HCT116 (cell line): ENCODE measurements at regions not wholly inside any gene's neighbourhood (a gene's known extent, or its start where the extent isn't known, plus 50 kb on each side); places are given as distances from the start of the nearest gene placed in this dataset.

Experiments used
- ATAC-seq: fragments of 200-7000 bp; cut with Tn5 transposase; 2 replicates; pipeline ENCODE4 v1.9.1; 2020; ENCODE audit warnings: mild to moderate bottlenecking, moderate library complexity
- BruUV-seq: library from RNA; stranded (reverse); fragments of 400-500 nt; replicated peaks from 2 replicates; lab custom pipeline; 2021; lab: Mats Ljungman, UMichigan
- CTCF ChIA-PET: fragments of 300-600 bp; sonication (Branson Sonifier 250); formaldehyde crosslinking; loops from one replicate; lab custom pipeline; 2021; ENCODE audit warnings: antibody characterized with exemption; lab: Charles Lee
- POLR2A ChIA-PET: fragments of 300-600, 350-600 bp; sonication (Branson Sonifier 250); formaldehyde crosslinking; loops from one replicate; lab custom pipeline; 2021; ENCODE audit warnings: antibody characterized with exemption; lab: Charles Lee
- RAD21 ChIA-PET, 2 experiments: fragments of 300-600 bp; sonication (Branson Sonifier 250); formaldehyde crosslinking; loops; one replicate each; lab custom pipeline; 2023; ENCODE audit warnings: low total read pairs in 2 of 2; ENCODE audit not compliant: uncharacterized antibody in 2 of 2, unreplicated experiment in 2 of 2, low non-redundant PET in 1 of 2; lab: Charles Lee
- DNase-seq: peaks from one replicate; pipeline ENCODE4 v3.0.0-alpha.2; 2010; ENCODE audit warnings: low read depth, low spot score
- H2AFZ ChIP-seq: fragments of 200-600 bp; shearing (Covaris generic), sonication (generic); 2 replicates; pipeline ENCODE4 v1.6.1; 2017; ENCODE audit warnings: low read depth, mixed run types, mixed read lengths, antibody characterized with exemption, low read length; ENCODE audit not compliant: poor library complexity, severe bottlenecking
- H3K27ac ChIP-seq: 2 replicates; pipeline ENCODE4 v1.5.1; 2012; ENCODE audit warnings: low read depth, low read length
- H3K27me3 ChIP-seq: fragments of 200-600 bp; sonication (generic); 2 replicates; pipeline ENCODE4 v1.6.1; 2016; ENCODE audit warnings: mixed run types, low read length, mixed read lengths; ENCODE audit not compliant: insufficient read depth
- H3K36me3 ChIP-seq, 2 experiments: fragments of 200-500 bp in 1 of 2; fragments of 200-600 bp in 1 of 2; sonication (Bioruptor generic) in 1 of 2; sonication (generic) in 1 of 2; 2 replicates each; pipeline versions ENCODE4 v1.5.1 to v1.6.1; 2014 to 2016; ENCODE audit warnings: low read length in 2 of 2, inconsistent platforms in 1 of 2, mixed read lengths in 1 of 2, mixed run types in 1 of 2; ENCODE audit not compliant: insufficient read depth in 2 of 2, control insufficient read depth in 1 of 2
- H3K4me1 ChIP-seq, 2 experiments: fragments of 200-600 bp in 1 of 2; sonication (generic) in 1 of 2; 2 replicates each; pipeline versions ENCODE4 v1.5.1 to v1.6.1; 2012 to 2017; ENCODE audit warnings: low read length in 2 of 2, inconsistent platforms in 1 of 2, mild to moderate bottlenecking in 1 of 2, mixed read lengths in 1 of 2, mixed run types in 1 of 2, moderate library complexity in 1 of 2; ENCODE audit not compliant: insufficient read depth in 2 of 2, control insufficient read depth in 1 of 2
- H3K4me2 ChIP-seq: fragments of 200-600 bp; sonication (generic); 2 replicates; pipeline ENCODE4 v1.6.1; 2017; ENCODE audit warnings: mixed run types, low read length, mixed read lengths
- H3K4me3 ChIP-seq, 2 experiments: fragments of 200-600 bp in 1 of 2; sonication (generic) in 1 of 2; replicated peaks in 1 of 2; 2 replicates each; pipeline ENCODE4 v1.5.1; 2011 to 2016; ENCODE audit warnings: low read length in 2 of 2, control low read depth in 1 of 2, low read depth in 1 of 2, mild to moderate bottlenecking in 1 of 2, mixed read lengths in 1 of 2, mixed run types in 1 of 2
- H3K79me2 ChIP-seq: fragments of 200-600 bp; sonication (generic); 2 replicates; pipeline ENCODE4 v1.6.1; 2017; ENCODE audit warnings: mild to moderate bottlenecking, mixed run types, low read length, moderate library complexity, mixed read lengths; ENCODE audit not compliant: insufficient read depth
- H3K9ac ChIP-seq: fragments of 200-600 bp; sonication (generic); 2 replicates; pipeline ENCODE4 v1.6.1; 2016; ENCODE audit warnings: low read length, mixed read lengths
- H3K9me2 ChIP-seq: fragments of 200-600 bp; sonication (generic), shearing (Covaris generic); 2 replicates; pipeline ENCODE4 v1.6.1; 2017; ENCODE audit warnings: mixed run types, mild to moderate bottlenecking, moderate library complexity; ENCODE audit not compliant: insufficient read depth
- H3K9me3 ChIP-seq, 2 experiments: fragments of 200-500 bp in 1 of 2; fragments of 200-600 bp in 1 of 2; sonication (Bioruptor generic) in 1 of 2; sonication (generic) in 1 of 2; 2 replicates each; pipeline ENCODE4 v1.6.1; 2014 to 2017; ENCODE audit warnings: low read length in 2 of 2, mixed read lengths in 2 of 2, inconsistent platforms in 1 of 2, low read depth in 1 of 2, mild to moderate bottlenecking in 1 of 2, mixed run types in 1 of 2, moderate library complexity in 1 of 2; ENCODE audit not compliant: control insufficient read depth in 1 of 2, insufficient read depth in 1 of 2
- H4K20me1 ChIP-seq: fragments of 200-600 bp; sonication (generic), shearing (Covaris generic); 2 replicates; pipeline ENCODE4 v1.6.1; 2017; ENCODE audit warnings: mixed run types, mild to moderate bottlenecking, moderate library complexity; ENCODE audit not compliant: insufficient read depth
- CEBPB ChIP-seq: IDR thresholded peaks from 2 replicates; pipeline ENCODE4 v1.6.1; 2012; ENCODE audit warnings: low read depth
- ELF1 ChIP-seq: IDR thresholded peaks from 2 replicates; pipeline ENCODE4 v1.6.1; 2012; ENCODE audit warnings: low read depth, borderline replicate concordance
- EZH2 ChIP-seq: fragments of 200-600 bp; sonication (generic); IDR thresholded peaks from 2 replicates; pipeline ENCODE4 v1.6.1; 2017; ENCODE audit warnings: antibody characterized with exemption, mixed run types
- JUND ChIP-seq: IDR thresholded peaks from 2 replicates; pipeline ENCODE4 v1.6.1; 2012
- MAX ChIP-seq: IDR thresholded peaks from 2 replicates; pipeline ENCODE4 v1.6.1; 2012
- POLR2A ChIP-seq: IDR thresholded peaks from 2 replicates; pipeline ENCODE4 v1.7.0; 2011; ENCODE audit warnings: borderline replicate concordance; ENCODE audit not compliant: insufficient read depth, insufficient read length; ENCODE audit errors: extremely low read depth
- RAD21 ChIP-seq: IDR thresholded peaks from 2 replicates; pipeline ENCODE4 v1.6.1; 2012; ENCODE audit warnings: low read depth, mild to moderate bottlenecking
- TCF7L2 ChIP-seq: IDR thresholded peaks from 2 replicates; pipeline ENCODE4 v1.7.0; 2011; ENCODE audit warnings: borderline replicate concordance, inconsistent platforms; ENCODE audit not compliant: insufficient read depth, insufficient read length; ENCODE audit errors: extremely low read depth
- ZBTB33 ChIP-seq: IDR thresholded peaks from 2 replicates; pipeline ENCODE4 v1.6.1; 2011; ENCODE audit warnings: mild to moderate bottlenecking, low read length, moderate library complexity; ENCODE audit not compliant: insufficient replicate concordance; ENCODE audit errors: extremely low read depth
- ZNF274 ChIP-seq: fragments of 200-500 bp; sonication (Bioruptor generic); IDR thresholded peaks from 2 replicates; pipeline ENCODE4 v1.6.1; 2014; ENCODE audit warnings: mild to moderate bottlenecking, low read depth, low read length, inconsistent platforms
- intact Hi-C: fragments of 100-400 bp; cut with micrococcal nuclease; formaldehyde crosslinking; loops from 2 replicates; pipeline ENCODE4 v1.10.0; 2022

- Histone ChIP-seq H3K36me3 (no peaks in the 10 kb centered on the region), H3K9me3 (no peaks in the 10 kb centered on the region), H3K4me1 (no peaks in the 10 kb centered on the region), H3K27me3 (no peaks in the 10 kb centered on the region), H3K79me2 (no peaks in the 10 kb centered on the region), H3K9me2 (no peaks in the 10 kb centered on the region), H3K27ac (no peak overlapping the region), H3K9ac (no peak overlapping the region), H4K20me1 (no peaks in the 10 kb centered on the region), H2AFZ (no peak overlapping the region), H3K4me2 (no peak overlapping the region), H3K4me3 (no peak overlapping the region)
- no TSS peak for BruUV-seq
- DNase-seq (no peak), ATAC-seq (no peak)
- intact Hi-C loops: no loop called here
- CTCF ChIA-PET: no interaction called here
- RAD21 ChIA-PET: no interaction called here
- POLR2A ChIA-PET: no interaction called here
- no peak for TF ChIP-seq RAD21
- no peak for TF ChIP-seq EZH2
- TF ChIP-seq ELF1: no peak
- no peak for TF ChIP-seq ZBTB33
- TF ChIP-seq MAX: no peak
- no peak for TF ChIP-seq CEBPB
- TF ChIP-seq TCF7L2: no peak
- TF ChIP-seq JUND: no peak
- no peak for TF ChIP-seq ZNF274
- no peak for TF ChIP-seq POLR2A
Measured at GRCh38 chr10:84997870-84998269, 669.5 kb downstream of the CCSER2 start.
